NCI-H1694 (cell line): ENCODE measurements at regions not wholly inside any gene's neighbourhood (a gene's known extent, or its start where the extent isn't known, plus 50 kb on each side); places are given as distances from the start of the nearest gene placed in this dataset.

Experiments
- DNase-seq: peaks from one replicate; lab custom pipeline; 2025; lab: John Stamatoyannopoulos, UW

GRCh38 chr6:2562721-2563451, 187.8 kb downstream of the MYLK4 start:
- no peak for DNase-seq

- DNase-seq: no peak
Observed at GRCh38 chr6:2560917-2561698, 189.6 kb downstream of the MYLK4 start.

- DNase-seq: no peak
Observed at GRCh38 chr6:2560140-2560818, 190.4 kb downstream of the MYLK4 start.

GRCh38 chr6:2558861-2559801, 191.6 kb downstream of the MYLK4 start:
- DNase-seq: no peak

- DNase-seq: no peak
Observed at GRCh38 chr6:2558098-2558680, 192.5 kb downstream of the MYLK4 start.

GRCh38 chr6:2557181-2557720, 193.5 kb downstream of the MYLK4 start:
- DNase-seq: no peak

- no peak for DNase-seq
Observed at GRCh38 chr6:2556761-2557160, 194.0 kb downstream of the MYLK4 start.

- no peak for DNase-seq
Observed at GRCh38 chr6:2554651-2555260, 196.0 kb downstream of the MYLK4 start.

GRCh38 chr6:2552526-2553154, 198.1 kb downstream of the MYLK4 start:
- DNase-seq: no peak

GRCh38 chr6:2551705-2552104, 199.0 kb downstream of the MYLK4 start:
- DNase-seq: no peak

- no peak for DNase-seq
Observed at GRCh38 chr6:2550247-2550646, 200.5 kb downstream of the MYLK4 start.

- DNase-seq: no peak
Observed at GRCh38 chr6:2549834-2550233, 200.9 kb downstream of the MYLK4 start.

- DNase-seq: no peak
Observed at GRCh38 chr6:2547355-2547754, 203.4 kb downstream of the MYLK4 start.

- DNase-seq: no peak
Observed at GRCh38 chr6:2546901-2547300, 203.8 kb downstream of the MYLK4 start.

GRCh38 chr6:2545383-2546038, 205.2 kb downstream of the MYLK4 start:
- DNase-seq: no peak

- DNase-seq: no peak
Observed at GRCh38 chr6:2543321-2543720, 207.4 kb downstream of the MYLK4 start.

- no peak for DNase-seq
Observed at GRCh38 chr6:2542858-2543218, 207.9 kb downstream of the MYLK4 start.

GRCh38 chr6:2542101-2542857, 208.4 kb downstream of the MYLK4 start:
- no peak for DNase-seq

GRCh38 chr6:2536451-2536850, 214.3 kb downstream of the MYLK4 start:
- DNase-seq: no peak
